ENCODE measurements at regions not wholly inside any gene's neighbourhood (a gene's known extent, or its start where the extent isn't known, plus 50 kb on each side); places are given as distances from the start of the nearest gene placed in this dataset.

GRCh38 chr3:31442755-31443154, 90.0 kb upstream of the STT3B start:
- no peak overlapping the region for H2AFZ ChIP-seq (ENCODE audit: low read length)
- no peak overlapping the region for H3K4me2 ChIP-seq (ENCODE audit: low read length)
- no peaks in the 10 kb centered on the region for H4K20me1 ChIP-seq (ENCODE audit: insufficient read depth, low read length)
- no peak overlapping the region for H3K27ac ChIP-seq (ENCODE audit: low read depth, low read length, poor library complexity, severe bottlenecking)
- H3F3A ChIP-seq (ENCODE audit: insufficient read depth, low read length), result no peaks in the 10 kb centered on the region
- H3K9ac ChIP-seq (ENCODE audit: low read length), result no peak overlapping the region
- H3K9me2 ChIP-seq (ENCODE audit: low read depth, low read length), result no peaks in the 10 kb centered on the region
- no peaks in the 10 kb centered on the region; the same call in 1 of the 2 replicates for H3K9me3 ChIP-seq (ENCODE audit: low read length)
- no peak overlapping the region for H3K4me3 ChIP-seq (ENCODE audit: low read depth, low read length, poor library complexity, severe bottlenecking)
- H3K79me2 ChIP-seq (ENCODE audit: insufficient read depth, low read length), result no peaks in the 10 kb centered on the region
- H3K36me3 ChIP-seq (ENCODE audit: insufficient read depth, low read length), result no peaks in the 10 kb centered on the region
- no peaks in the 10 kb centered on the region for H3K4me1 ChIP-seq (ENCODE audit: insufficient read depth, low read length, severe bottlenecking)
- no peaks in the 10 kb centered on the region for H3K27me3 ChIP-seq (ENCODE audit: insufficient read depth, low read length)
- TF ChIP-seq EZH2 (IDR thresholded peaks at IDR 0.05; ENCODE audit: borderline replicate concordance, low read length) (no peak), CTCF (IDR thresholded peaks at IDR 0.05; ENCODE audit: low read length) (no peak)

GRCh38 chr3:31444220-31445142, 88.2 kb upstream of the STT3B start:
- Histone ChIP-seq H3K27me3 (ENCODE audit: insufficient read depth, low read length) (no peaks in the 10 kb centered on the region), H3K4me3 (ENCODE audit: low read depth, low read length, poor library complexity, severe bottlenecking) (no peak overlapping the region), H3F3A (ENCODE audit: insufficient read depth, low read length) (no peaks in the 10 kb centered on the region), H3K9me3 (ENCODE audit: low read length) (no peaks in the 10 kb centered on the region), H3K9me2 (ENCODE audit: low read depth, low read length) (no peaks in the 10 kb centered on the region), H3K36me3 (ENCODE audit: insufficient read depth, low read length) (no peaks in the 10 kb centered on the region), H3K4me1 (ENCODE audit: insufficient read depth, low read length, severe bottlenecking) (no peaks in the 10 kb centered on the region), H4K20me1 (ENCODE audit: insufficient read depth, low read length) (no peaks in the 10 kb centered on the region), H3K27ac (ENCODE audit: low read depth, low read length, poor library complexity, severe bottlenecking) (no peak overlapping the region), H3K9ac (ENCODE audit: low read length) (no peak overlapping the region), H3K4me2 (ENCODE audit: low read length) (no peak overlapping the region), H2AFZ (ENCODE audit: low read length) (no peak overlapping the region), H3K79me2 (ENCODE audit: insufficient read depth, low read length) (no peaks in the 10 kb centered on the region)
- TF ChIP-seq CTCF (IDR thresholded peaks at IDR 0.05; ENCODE audit: low read length) (no peak), EZH2 (IDR thresholded peaks at IDR 0.05; ENCODE audit: borderline replicate concordance, low read length) (no peak)

GRCh38 chr3:31445701-31446100, 87.0 kb upstream of the STT3B start:
- no peaks in the 10 kb centered on the region for H3F3A ChIP-seq (ENCODE audit: insufficient read depth, low read length)

More at GRCh38 chr3:31445701-31446100, 87.0 kb upstream of the STT3B start:
- Histone ChIP-seq H3K4me1 (ENCODE audit: insufficient read depth, low read length, severe bottlenecking) (no peaks in the 10 kb centered on the region), H3K79me2 (ENCODE audit: insufficient read depth, low read length) (no peaks in the 10 kb centered on the region), H3K36me3 (ENCODE audit: insufficient read depth, low read length) (no peaks in the 10 kb centered on the region), H3K27ac (ENCODE audit: low read depth, low read length, poor library complexity, severe bottlenecking) (no peak overlapping the region), H4K20me1 (ENCODE audit: insufficient read depth, low read length) (no peaks in the 10 kb centered on the region), H3K27me3 (ENCODE audit: insufficient read depth, low read length) (no peaks in the 10 kb centered on the region), H3K9me2 (ENCODE audit: low read depth, low read length) (no peaks in the 10 kb centered on the region), H3K9me3 (ENCODE audit: low read length) (no peaks in the 10 kb centered on the region), H3K9ac (ENCODE audit: low read length) (no peak overlapping the region), H3K4me2 (ENCODE audit: low read length) (no peak overlapping the region), H3K4me3 (ENCODE audit: low read depth, low read length, poor library complexity, severe bottlenecking) (no peak overlapping the region), H2AFZ (ENCODE audit: low read length) (no peak overlapping the region)
- no peak for TF ChIP-seq CTCF (IDR thresholded peaks at IDR 0.05; ENCODE audit: low read length)
- TF ChIP-seq EZH2 (IDR thresholded peaks at IDR 0.05; ENCODE audit: borderline replicate concordance, low read length), result no peak
